ENCODE measurements at regions not wholly inside any gene's neighbourhood (a gene's known extent, or its start where the extent isn't known, plus 50 kb on each side); places are given as distances from the start of the nearest gene placed in this dataset.

DNA sequence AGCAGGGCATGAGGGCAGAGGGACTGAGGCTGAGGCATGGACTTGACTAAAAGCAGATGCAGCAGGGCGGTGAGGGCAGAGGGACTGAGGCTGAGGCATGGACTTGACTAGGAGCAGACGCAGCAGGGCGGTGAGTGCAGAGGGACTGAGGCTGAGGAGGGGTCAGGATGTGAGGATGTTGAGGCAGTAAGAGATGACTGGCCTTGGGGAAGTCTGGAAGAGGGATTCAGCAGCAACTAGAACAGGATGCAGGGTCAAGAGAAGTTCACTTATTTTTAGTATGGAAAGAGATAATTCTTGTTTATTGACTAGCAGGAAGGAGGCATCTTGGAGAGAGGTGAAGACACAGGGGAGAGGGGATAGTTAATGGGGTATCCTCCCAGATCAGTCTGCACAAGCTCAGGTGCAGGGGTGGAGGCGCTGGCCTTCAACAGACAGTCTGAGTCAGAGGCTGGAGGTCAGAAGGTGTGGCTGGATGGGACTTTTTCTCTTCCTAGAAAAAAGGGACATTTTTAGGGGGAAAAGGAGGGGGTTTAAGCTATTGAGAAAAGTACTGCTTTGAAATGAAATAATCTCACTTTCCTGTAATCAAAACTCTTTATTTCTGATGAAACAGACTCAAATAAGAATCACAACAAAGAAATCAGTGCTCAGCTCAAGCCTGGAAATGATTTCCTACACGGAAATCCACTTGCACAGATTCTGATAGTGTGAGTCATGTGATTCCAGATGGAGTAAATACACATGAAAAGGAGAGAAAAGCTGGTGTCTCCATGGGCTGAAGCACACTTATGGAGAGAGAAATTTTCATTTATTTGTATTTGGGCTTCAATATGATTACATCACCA, 130.9 kb downstream of the PALM2AKAP2 start:
- Histone ChIP-seq H3K27me3 (no peaks in the 10 kb centered on the region), H3K9ac (no peak overlapping the region), H3K9me3 (no peaks in the 10 kb centered on the region), H4K20me1 (no peaks in the 10 kb centered on the region), H3K36me3 (no peaks in the 10 kb centered on the region), H3K27ac (no peak overlapping the region), H3K4me1 (peaks cover 45% of the 10 kb centered on the region), H3K4me2 (0 out of 2 replicates have a peak overlapping the region, but pooled peaks have one; percentile 6), H3K4me3 (no peak overlapping the region)
- no peak for TF ChIP-seq Cebpa-rat (IDR thresholded peaks at IDR 0.05)

DNA sequence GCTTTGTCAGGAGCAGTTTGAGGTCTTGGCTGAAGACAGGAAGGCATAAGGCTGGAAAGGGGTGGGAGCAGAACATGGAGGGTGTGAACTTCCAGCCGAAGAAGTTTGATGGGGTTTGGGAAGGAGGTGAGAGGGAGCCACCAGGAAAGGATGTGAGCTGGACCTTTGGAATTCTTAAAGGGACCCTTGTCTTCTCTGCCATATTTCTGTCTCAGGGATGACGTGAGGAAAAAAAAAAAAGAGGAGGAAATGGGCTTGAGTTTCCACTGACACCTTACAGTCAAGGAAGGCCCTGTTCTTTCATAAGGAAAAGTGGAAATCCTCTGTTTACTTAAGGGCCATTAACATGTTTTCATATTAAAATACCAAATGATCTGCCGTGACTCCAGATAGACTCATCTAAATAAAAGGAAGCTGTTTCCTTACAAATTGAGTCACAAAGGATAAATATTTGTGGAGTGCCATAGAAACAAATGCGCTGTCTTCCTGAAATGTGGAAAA, 132.1 kb downstream of the PALM2AKAP2 start:
- H3K27ac ChIP-seq = no peak overlapping the region

DNA sequence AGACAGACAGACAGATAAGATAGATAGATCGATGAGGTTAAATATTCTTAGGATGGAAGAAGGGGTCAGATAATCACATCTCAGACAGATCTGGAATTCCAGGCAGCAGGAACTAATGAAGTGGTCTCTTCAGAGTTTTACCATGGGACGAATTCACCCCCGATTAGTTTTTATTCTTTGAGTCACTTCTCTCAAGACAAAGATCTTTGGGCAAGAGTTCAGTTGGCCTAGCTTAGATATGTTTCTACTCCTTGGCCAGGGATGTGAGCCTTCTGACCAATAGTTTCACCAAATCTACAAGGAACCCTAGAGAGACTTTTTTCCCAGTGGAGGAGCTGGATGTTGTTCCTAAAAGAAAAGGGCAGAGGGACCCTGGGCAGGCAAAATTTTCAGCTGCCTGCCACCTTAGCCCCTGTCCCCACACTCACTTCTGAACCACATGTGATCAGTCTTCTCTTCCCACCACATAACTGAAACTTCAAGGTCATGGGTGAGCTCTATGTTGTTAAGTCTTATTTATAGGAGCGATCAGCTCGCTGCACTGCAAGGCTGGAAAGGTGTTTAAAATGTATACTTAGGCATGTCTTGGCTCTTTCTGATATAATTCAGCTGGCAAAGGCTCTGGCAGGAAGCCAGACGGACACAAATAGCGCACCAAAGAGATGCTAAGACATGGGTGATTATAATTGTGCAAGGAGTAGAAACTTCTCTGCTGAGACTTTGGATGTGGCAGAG, 132.9 kb downstream of the PALM2AKAP2 start:
- Histone ChIP-seq H3K27ac (no peak overlapping the region), H3K9ac (no peak overlapping the region), H3K4me2 (peak overlapping the region; percentile 13), H3K9me3 (no peaks in the 10 kb centered on the region), H4K20me1 (no peaks in the 10 kb centered on the region), H3K4me1 (peaks cover 39% of the 10 kb centered on the region), H3K4me3 (no peak overlapping the region), H3K27me3 (no peaks in the 10 kb centered on the region), H3K36me3 (no peaks in the 10 kb centered on the region)
- no peak for TF ChIP-seq Cebpa-rat (IDR thresholded peaks at IDR 0.05)

More for the DNA sequence above, 132.1 kb downstream of the PALM2AKAP2 start:
- no peaks in the 10 kb centered on the region for H3K36me3 ChIP-seq
- H3K27me3 ChIP-seq = no peaks in the 10 kb centered on the region
- no peak overlapping the region for H3K9ac ChIP-seq
- H4K20me1 ChIP-seq = no peaks in the 10 kb centered on the region
- no peak for TF ChIP-seq Cebpa-rat (IDR thresholded peaks at IDR 0.05)
- H3K9me3 ChIP-seq = no peaks in the 10 kb centered on the region
- H3K4me2 ChIP-seq = no peak overlapping the region
- peaks cover 40% of the 10 kb centered on the region for H3K4me1 ChIP-seq
- no peak overlapping the region for H3K4me3 ChIP-seq

GRCh38 chr9:109913461-109913810, 133.4 kb downstream of the PALM2AKAP2 start:
- no peaks in the 10 kb centered on the region for H4K20me1 ChIP-seq
- H3K4me2 ChIP-seq = peak overlapping the region; percentile 13
- no peak overlapping the region for H3K4me3 ChIP-seq
- H3K27ac ChIP-seq = no peak overlapping the region
- peaks cover 41% of the 10 kb centered on the region for H3K4me1 ChIP-seq
- H3K9me3 ChIP-seq = no peaks in the 10 kb centered on the region
- H3K36me3 ChIP-seq = no peaks in the 10 kb centered on the region
- H3K27me3 ChIP-seq = no peaks in the 10 kb centered on the region
- H3K9ac ChIP-seq = no peak overlapping the region
- TF ChIP-seq Cebpa-rat (IDR thresholded peaks at IDR 0.05) = no peak

DNA sequence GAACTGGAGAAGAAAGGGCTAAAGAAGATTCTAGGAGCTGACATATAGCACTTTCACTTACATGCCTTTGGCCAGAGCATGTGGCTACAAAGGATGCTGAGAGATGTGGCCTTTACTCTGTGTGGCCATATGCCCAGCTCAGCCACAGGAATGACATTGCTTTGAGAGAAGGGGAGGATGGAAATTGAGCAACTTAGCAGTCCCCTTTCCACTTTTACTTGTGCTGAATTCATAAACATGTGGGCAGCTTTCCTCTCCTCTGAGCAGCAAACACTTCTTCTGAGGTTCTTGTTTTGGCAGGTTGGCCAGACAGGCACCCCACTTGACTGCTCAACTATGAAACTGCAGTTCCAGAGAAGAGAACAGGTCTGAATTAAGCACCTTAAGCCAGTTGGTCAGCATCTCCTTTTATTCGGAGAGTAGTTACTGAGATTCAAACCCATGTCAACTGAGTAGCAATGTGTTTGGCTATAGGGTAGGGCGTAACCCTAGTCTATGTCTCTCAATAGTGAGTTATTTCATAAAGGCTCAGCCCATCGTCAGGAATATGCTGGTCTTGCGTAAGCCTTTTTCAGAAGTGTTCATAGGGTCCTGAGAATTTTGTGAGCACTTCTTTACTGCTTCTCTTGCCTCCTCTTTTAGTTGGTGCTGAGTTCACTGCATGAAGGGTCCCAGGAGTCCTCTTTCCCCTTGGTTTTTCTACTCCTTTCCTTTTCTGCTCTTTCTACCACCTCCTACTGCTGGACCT, 134.5 kb downstream of the PALM2AKAP2 start:
- TF ChIP-seq Cebpa-rat (IDR thresholded peaks at IDR 0.05) = no peak
- Histone ChIP-seq H3K4me2 (peak overlapping the region; percentile 56), H3K27me3 (no peaks in the 10 kb centered on the region), H3K36me3 (no peaks in the 10 kb centered on the region), H3K27ac (no peak overlapping the region), H4K20me1 (no peaks in the 10 kb centered on the region), H3K9me3 (no peaks in the 10 kb centered on the region), H3K4me3 (no peak overlapping the region), H3K4me1 (peaks cover 52% of the 10 kb centered on the region), H3K9ac (no peak overlapping the region)

DNA sequence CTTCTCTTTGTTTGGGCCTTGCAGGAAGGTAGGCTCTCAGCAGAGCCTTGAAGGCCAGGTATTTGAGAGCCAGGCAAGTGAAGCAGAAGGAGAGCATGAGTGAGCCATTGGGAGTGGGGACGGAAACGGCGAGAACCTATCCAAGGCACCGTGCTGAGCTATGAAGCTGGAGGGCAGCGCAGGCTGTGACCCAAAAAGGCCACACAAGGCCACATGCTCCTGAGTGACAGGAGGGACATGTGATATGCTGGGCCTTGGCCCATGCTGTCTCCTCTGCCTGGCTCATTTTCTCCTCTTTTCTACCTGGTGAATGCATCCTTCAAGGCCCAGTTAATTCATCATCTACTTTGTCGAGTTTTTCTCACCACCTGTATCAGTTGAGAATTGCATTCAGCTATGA, 136.3 kb downstream of the PALM2AKAP2 start:
- H3K4me1 ChIP-seq = peaks cover 55% of the 10 kb centered on the region
- H3K4me2 ChIP-seq = no peak overlapping the region
- no peak overlapping the region for H3K4me3 ChIP-seq
- H4K20me1 ChIP-seq = no peaks in the 10 kb centered on the region
- TF ChIP-seq Cebpa-rat (IDR thresholded peaks at IDR 0.05) = no peak
- H3K9me3 ChIP-seq = no peaks in the 10 kb centered on the region
- no peaks in the 10 kb centered on the region for H3K36me3 ChIP-seq
- H3K9ac ChIP-seq = no peak overlapping the region
- no peaks in the 10 kb centered on the region for H3K27me3 ChIP-seq
- H3K27ac ChIP-seq = no peak overlapping the region

DNA sequence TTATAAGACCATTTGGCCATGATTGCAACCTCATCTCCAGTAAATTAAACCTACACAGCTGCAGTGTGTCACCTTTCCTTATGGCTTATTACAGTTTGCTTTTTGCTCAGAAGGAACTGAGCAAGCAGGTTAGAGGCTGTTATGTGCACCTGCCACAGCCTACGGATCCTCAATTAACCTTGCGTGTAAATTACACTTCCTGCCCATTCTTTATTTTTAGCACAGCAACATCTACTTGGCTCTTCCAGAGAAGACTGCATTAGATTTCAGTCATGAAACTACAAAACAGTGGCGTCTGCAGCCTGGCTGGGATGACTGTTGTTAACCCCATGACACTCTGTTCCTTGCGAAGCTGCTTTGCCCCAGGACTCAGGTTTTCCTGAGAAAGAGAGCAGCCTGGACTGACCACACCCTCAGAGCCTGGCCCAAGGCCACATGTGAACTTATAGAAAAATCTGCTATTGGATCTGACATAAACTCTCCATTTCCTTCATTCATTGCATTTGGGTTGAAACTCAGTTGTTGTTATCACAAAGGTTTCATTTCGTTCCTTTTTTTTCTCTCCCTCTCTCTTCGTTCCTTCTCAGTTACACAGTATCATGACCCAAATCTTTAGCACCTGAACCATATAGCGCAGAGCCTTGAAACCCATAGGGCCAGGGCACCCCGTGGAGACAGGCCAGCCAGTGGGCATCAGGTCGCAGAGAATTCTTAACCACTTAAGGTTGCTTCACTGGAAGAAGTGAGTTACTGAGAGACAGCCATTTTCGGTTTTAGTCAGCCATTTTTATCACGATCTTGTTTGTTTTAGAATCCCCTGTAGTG, 138.6 kb downstream of the PALM2AKAP2 start:
- Histone ChIP-seq H3K27ac (peak overlapping the region; percentile 55), H4K20me1 (no peaks in the 10 kb centered on the region), H3K4me1 (peaks cover 47% of the 10 kb centered on the region), H3K27me3 (no peaks in the 10 kb centered on the region), H3K9me3 (no peaks in the 10 kb centered on the region), H3K4me2 (peak overlapping the region; percentile 77), H3K36me3 (no peaks in the 10 kb centered on the region), H3K4me3 (no peak overlapping the region), H3K9ac (peak overlapping the region; percentile 13; the same call in 1 of the 2 replicates)
- TF ChIP-seq Cebpa-rat (IDR thresholded peaks at IDR 0.05) = no peak

GRCh38 chr9:109919736-109920408, 139.9 kb downstream of the PALM2AKAP2 start:
- H3K4me1 ChIP-seq = peaks cover 34% of the 10 kb centered on the region
- no peaks in the 10 kb centered on the region for H3K36me3 ChIP-seq
- no peaks in the 10 kb centered on the region for H4K20me1 ChIP-seq
- no peaks in the 10 kb centered on the region for H3K9me3 ChIP-seq
- no peak for TF ChIP-seq Cebpa-rat (IDR thresholded peaks at IDR 0.05)
- peak overlapping the region; percentile 77; the same call in 1 of the 2 replicates for H3K4me2 ChIP-seq
- no peaks in the 10 kb centered on the region for H3K27me3 ChIP-seq
- H3K9ac ChIP-seq = no peak overlapping the region
- no peak overlapping the region for H3K27ac ChIP-seq
- no peak overlapping the region for H3K4me3 ChIP-seq
